Neuronal stem cell (in vitro differentiated cells): ENCODE measurements at regions not wholly inside any gene's neighbourhood (a gene's known extent, or its start where the extent isn't known, plus 50 kb on each side); places are given as distances from the start of the nearest gene placed in this dataset.

Source experiments
- DNase-seq: peaks from one replicate; pipeline ENCODE4 v3.0.0-alpha.2; 2013; ENCODE audit warnings: low spot score
- H2AFZ ChIP-seq: one replicate; pipeline ENCODE4 v1.6.1; 2013; ENCODE audit warnings: mild to moderate bottlenecking, low read length, inconsistent platforms
- H2AK5ac ChIP-seq: 2 replicates; pipeline ENCODE4 v1.6.1; 2013; ENCODE audit warnings: low read depth, mild to moderate bottlenecking, inconsistent platforms, low read length, moderate library complexity, mixed read lengths
- H2BK120ac ChIP-seq: 2 replicates; pipeline ENCODE4 v1.6.1; 2013; ENCODE audit warnings: low read depth, mild to moderate bottlenecking, inconsistent platforms, low read length, moderate library complexity, mixed read lengths
- H2BK12ac ChIP-seq: one replicate; pipeline ENCODE4 v1.6.1; 2013; ENCODE audit warnings: low read length, inconsistent platforms
- H2BK15ac ChIP-seq: 2 replicates; pipeline ENCODE4 v1.6.1; 2013; ENCODE audit warnings: mild to moderate bottlenecking, low read length, inconsistent platforms, mixed read lengths
- H2BK5ac ChIP-seq: one replicate; pipeline ENCODE4 v1.6.1; 2013; ENCODE audit warnings: inconsistent platforms, mild to moderate bottlenecking, low read length, moderate library complexity
- H3K14ac ChIP-seq: one replicate; pipeline ENCODE4 v1.6.1; 2013; ENCODE audit warnings: low read length, inconsistent platforms
- H3K18ac ChIP-seq: 2 replicates; pipeline ENCODE4 v1.6.1; 2013; ENCODE audit warnings: low read length, inconsistent platforms
- H3K23ac ChIP-seq: 2 replicates; pipeline ENCODE4 v1.6.1; 2013; ENCODE audit warnings: low read depth, mild to moderate bottlenecking, mixed read lengths, low read length, inconsistent platforms; ENCODE audit not compliant: poor library complexity
- H3K27ac ChIP-seq: replicated peaks from 3 replicates; pipeline ENCODE4 v1.5.1; 2013; ENCODE audit warnings: low read length, inconsistent platforms
- H3K27me3 ChIP-seq, 3 experiments: 2 replicates each; pipeline ENCODE4 v1.6.1; 2013; ENCODE audit warnings: low read length in 3 of 3, mild to moderate bottlenecking in 2 of 3, inconsistent platforms in 1 of 3, low read depth in 1 of 3, mixed read lengths in 1 of 3, moderate library complexity in 1 of 3; ENCODE audit not compliant: control insufficient read depth in 3 of 3, insufficient read depth in 3 of 3
- H3K36me3 ChIP-seq, 2 donors: replicated peaks in 1 of 2; 2 replicates each; pipeline ENCODE4 v1.6.1; 2013; ENCODE audit warnings: low read length in 2 of 2; ENCODE audit not compliant: control insufficient read depth in 2 of 2, insufficient read depth in 2 of 2
- H3K4ac ChIP-seq: 2 replicates; pipeline ENCODE4 v1.6.1; 2013; ENCODE audit warnings: inconsistent platforms, mild to moderate bottlenecking, low read length, moderate library complexity
- H3K4me1 ChIP-seq, 2 donors: 1 replicate in 1 of 2; 2 replicates in 1 of 2; pipeline ENCODE4 v1.6.1; 2013; ENCODE audit warnings: low read length in 2 of 2, low read depth in 1 of 2; ENCODE audit not compliant: control insufficient read depth in 2 of 2, insufficient read depth in 1 of 2
- H3K4me2 ChIP-seq: one replicate; pipeline ENCODE4 v1.6.1; 2013; ENCODE audit warnings: mild to moderate bottlenecking, low read length, inconsistent platforms; ENCODE audit not compliant: insufficient read depth, poor library complexity, severe bottlenecking
- H3K4me3 ChIP-seq, 2 donors: 2 replicates each; pipeline ENCODE4 v1.5.1; 2013; ENCODE audit warnings: low read length in 2 of 2, mild to moderate bottlenecking in 2 of 2, inconsistent platforms in 1 of 2, moderate library complexity in 1 of 2
- H3K79me1 ChIP-seq: one replicate; pipeline ENCODE4 v1.6.1; 2013; ENCODE audit warnings: low read depth, mild to moderate bottlenecking, inconsistent platforms, low read length, moderate library complexity
- H3K9ac ChIP-seq: one replicate; pipeline ENCODE4 v1.6.1; 2013; ENCODE audit warnings: mild to moderate bottlenecking, low read depth, low read length, inconsistent platforms; ENCODE audit not compliant: poor library complexity
- H3K9me3 ChIP-seq, 2 donors: replicated peaks in 1 of 2; 2 replicates each; pipeline versions ENCODE3 to v1.6.1; 2013; ENCODE audit warnings: low read length in 2 of 2, mild to moderate bottlenecking in 2 of 2, inconsistent platforms in 1 of 2, low read depth in 1 of 2, mixed read lengths in 1 of 2, moderate library complexity in 1 of 2; ENCODE audit not compliant: control insufficient read depth in 2 of 2, insufficient read depth in 1 of 2
- H4K8ac ChIP-seq: one replicate; pipeline ENCODE4 v1.6.1; 2013; ENCODE audit warnings: low read depth, mild to moderate bottlenecking, inconsistent platforms, low read length, moderate library complexity
- H4K91ac ChIP-seq: one replicate; pipeline ENCODE4 v1.6.1; 2013; ENCODE audit warnings: low read length, low read depth, mild to moderate bottlenecking, inconsistent platforms; ENCODE audit not compliant: poor library complexity
- WGBS, 2 donors: extraction: QIAGEN DNeasy Blood & Tissue Kit; methylation state at CpG; one replicate each; pipeline ENCODE4 v1.1.7; 2013; ENCODE audit warnings: missing lambda C conversion rate in 2 of 2, mixed read lengths in 1 of 2; ENCODE audit not compliant: insufficient read length in 2 of 2, insufficient replicate concordance in 1 of 2; ENCODE audit errors: extremely low coverage in 2 of 2; 5-methylcytosine and 5-hydroxymethylcytosine counted together

DNA sequence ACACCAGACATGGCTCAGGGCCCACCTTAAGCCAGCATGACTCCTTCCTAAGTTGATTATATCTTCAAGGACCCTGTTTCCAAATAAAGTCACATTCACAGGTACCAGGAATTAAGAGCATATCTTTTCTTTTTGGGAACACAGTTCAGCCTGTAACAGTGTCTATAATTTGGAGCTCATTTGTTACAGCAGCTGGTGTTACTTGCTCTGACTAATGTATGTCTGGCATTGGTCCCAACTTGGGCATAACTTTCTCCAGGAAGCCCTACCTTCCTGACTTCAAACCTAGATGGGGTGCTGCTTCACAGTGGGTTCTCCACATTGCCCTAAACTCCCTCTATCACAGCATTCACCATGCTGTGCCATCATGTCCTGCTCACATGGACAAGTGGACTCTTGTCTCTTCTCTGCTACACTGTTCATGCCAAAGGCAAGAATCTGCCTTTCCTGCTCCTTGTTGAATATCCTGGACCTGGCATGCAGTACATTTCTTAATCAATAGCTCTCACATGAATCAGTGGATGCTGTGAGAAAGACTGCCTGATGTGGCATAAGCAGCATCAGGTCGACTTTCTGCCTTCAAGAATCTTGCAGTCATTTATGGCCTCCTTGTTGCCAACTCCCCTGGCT, 117.4 kb upstream of the FOXA2 start:
- no CpG with 5 or more reads among the region's 1 CpG for WGBS, 2 donors

DNA sequence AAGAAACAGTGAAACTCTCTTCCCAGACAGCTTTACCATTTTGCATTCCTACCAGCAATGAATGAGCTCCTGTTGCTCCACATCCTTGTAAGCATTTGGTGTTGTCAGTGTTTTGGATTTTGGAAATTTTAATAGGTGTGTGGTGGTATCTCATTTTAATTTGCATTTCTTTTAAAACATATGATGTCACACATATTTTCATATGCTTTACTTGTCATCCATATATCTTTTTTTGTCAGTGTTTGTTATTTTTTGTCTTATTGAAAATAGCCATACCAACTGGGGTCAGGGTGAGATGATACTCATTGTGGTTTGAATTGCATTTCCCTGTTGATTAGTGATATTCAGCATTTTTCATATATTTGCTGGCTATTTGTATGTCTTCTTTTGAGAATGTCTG, 119.5 kb upstream of the FOXA2 start:
- no peak for DNase-seq
- H4K8ac ChIP-seq, result no peak overlapping the region
- H3K36me3 ChIP-seq, result no peaks in the 10 kb centered on the region
- no peaks in the 10 kb centered on the region for H3K27me3 ChIP-seq
- no peak overlapping the region for H2AK5ac ChIP-seq
- H2BK12ac ChIP-seq, result no peak overlapping the region
- H3K23ac ChIP-seq, result no peak overlapping the region
- H3K4ac ChIP-seq, result no peak overlapping the region
- H3K79me1 ChIP-seq, result no peaks in the 10 kb centered on the region
- H3K4me3 ChIP-seq, result no peak overlapping the region
- no peak overlapping the region for H3K18ac ChIP-seq
- no peak overlapping the region for H3K9ac ChIP-seq
- H3K4me1 ChIP-seq, result no peaks in the 10 kb centered on the region
- no peaks in the 10 kb centered on the region for H3K9me3 ChIP-seq
- H3K27ac ChIP-seq, result no peak overlapping the region
- no peak overlapping the region for H3K14ac ChIP-seq
- no peak overlapping the region for H3K4me2 ChIP-seq
- no peak overlapping the region for H2BK15ac ChIP-seq
- H2BK120ac ChIP-seq, result no peak overlapping the region
- no peak overlapping the region for H4K91ac ChIP-seq
- no peak overlapping the region for H2BK5ac ChIP-seq
- H2AFZ ChIP-seq, result no peak overlapping the region

More for the DNA sequence above, 117.4 kb upstream of the FOXA2 start:
- Histone ChIP-seq H2BK15ac (no peak overlapping the region), H3K79me1 (no peaks in the 10 kb centered on the region), H3K4ac (no peak overlapping the region), H3K27ac (no peak overlapping the region), H3K14ac (no peak overlapping the region), H3K4me1 (no peaks in the 10 kb centered on the region), H2AK5ac (no peak overlapping the region), H3K9me3 (no peaks in the 10 kb centered on the region), H3K23ac (no peak overlapping the region), H3K36me3 (no peaks in the 10 kb centered on the region), H3K18ac (no peak overlapping the region), H3K9ac (no peak overlapping the region), H2AFZ (no peak overlapping the region), H3K27me3 (no peaks in the 10 kb centered on the region), H2BK5ac (no peak overlapping the region), H3K4me3 (no peak overlapping the region), H2BK120ac (no peak overlapping the region), H4K91ac (no peak overlapping the region), H3K4me2 (no peak overlapping the region), H4K8ac (peak overlapping the region; percentile 3), H2BK12ac (no peak overlapping the region)
- DNase-seq, result no peak

DNA sequence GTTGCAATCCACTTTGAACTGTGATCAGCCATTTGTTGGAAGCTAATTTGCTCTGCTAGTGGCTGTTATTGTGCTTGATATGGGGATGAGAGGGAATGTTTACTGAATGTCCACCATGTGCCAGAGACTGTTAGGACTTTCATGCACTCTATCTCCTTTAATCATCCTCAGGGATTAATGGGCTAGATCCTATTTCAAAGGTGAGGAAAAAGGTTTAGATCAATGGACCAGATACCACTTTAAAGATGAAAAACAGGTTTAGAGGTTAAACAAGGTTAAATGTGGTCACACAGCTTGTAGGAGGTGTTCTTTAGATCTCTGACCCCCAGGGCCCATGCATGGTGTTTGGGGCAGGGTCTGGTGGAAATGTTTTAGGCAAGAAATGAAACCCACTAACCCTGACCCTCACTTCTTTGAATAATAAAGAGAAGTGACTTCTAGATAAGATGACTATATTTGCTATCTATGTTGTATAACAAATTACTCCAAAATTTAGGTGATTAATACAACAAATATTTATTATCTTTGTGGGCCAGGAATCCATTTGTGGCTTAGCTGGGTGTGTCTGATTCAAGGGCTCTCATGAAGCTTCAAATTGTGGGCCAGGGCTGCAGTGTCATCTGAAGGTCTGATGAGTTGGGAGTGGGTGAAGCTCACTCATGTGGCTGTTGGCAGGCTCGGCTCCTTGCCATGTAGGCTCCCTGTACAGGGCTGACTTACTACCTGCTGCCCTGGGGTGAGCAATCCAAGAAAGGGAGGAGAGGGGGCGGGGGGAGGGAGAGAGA, 127.8 kb upstream of the FOXA2 start:
- Histone ChIP-seq H3K27ac (no peak overlapping the region), H2BK5ac (no peak overlapping the region), H3K4me2 (no peak overlapping the region), H3K18ac (no peak overlapping the region), H3K23ac (no peak overlapping the region), H3K9ac (no peak overlapping the region), H3K79me1 (no peaks in the 10 kb centered on the region), H3K4me1 (no peaks in the 10 kb centered on the region), H3K27me3 (no peaks in the 10 kb centered on the region), H2BK12ac (no peak overlapping the region), H2BK120ac (no peak overlapping the region), H3K4ac (no peak overlapping the region), H4K8ac (no peak overlapping the region), H2BK15ac (no peak overlapping the region), H2AFZ (no peak overlapping the region), H3K14ac (no peak overlapping the region), H4K91ac (no peak overlapping the region), H3K36me3 (no peaks in the 10 kb centered on the region), H3K9me3 (no peaks in the 10 kb centered on the region), H2AK5ac (no peak overlapping the region), H3K4me3 (no peak overlapping the region)
- no peak for DNase-seq
- no CpG with 5 or more reads among the region's 2 CpGs for WGBS, 2 donors

DNA sequence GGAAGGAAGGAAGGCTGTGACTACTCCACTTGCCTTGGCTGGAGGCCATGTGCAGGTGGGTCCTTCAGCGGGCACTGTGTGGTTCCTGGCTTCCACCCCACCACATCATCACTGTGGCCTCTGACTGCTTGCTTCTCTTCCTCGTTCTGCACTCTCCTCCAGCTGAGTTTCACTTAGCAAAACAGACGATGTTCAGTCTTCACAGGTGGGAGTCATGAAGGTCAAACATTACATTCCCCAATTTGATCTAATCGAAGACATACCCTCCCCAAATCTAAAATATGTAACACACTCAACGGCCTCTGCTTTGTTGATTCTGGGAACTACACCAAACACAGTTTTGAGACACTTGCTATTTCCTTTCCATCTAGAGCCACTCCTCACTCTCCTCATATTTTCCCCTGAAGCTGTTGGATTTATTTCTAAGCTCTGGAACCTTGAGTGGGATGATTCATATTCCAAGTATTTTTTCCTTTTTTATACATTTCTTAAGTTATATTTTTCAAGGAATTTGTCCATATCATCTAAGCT, 132.5 kb upstream of the FOXA2 start:
- DNase-seq, result no peak

More for the DNA sequence above, 132.5 kb upstream of the FOXA2 start:
- no peak overlapping the region for H3K23ac ChIP-seq
- no peaks in the 10 kb centered on the region for H3K79me1 ChIP-seq
- no peak overlapping the region for H2AFZ ChIP-seq
- H3K4me2 ChIP-seq, result no peak overlapping the region
- WGBS, 2 donors, result no CpG with 5 or more reads among the region's 5 CpGs
- H2BK12ac ChIP-seq, result no peak overlapping the region
- H3K4me3 ChIP-seq, result no peak overlapping the region
- no peak overlapping the region for H3K27ac ChIP-seq
- H2BK15ac ChIP-seq, result no peak overlapping the region
- no peak overlapping the region for H2AK5ac ChIP-seq
- no peaks in the 10 kb centered on the region for H3K36me3 ChIP-seq
- no peak overlapping the region for H3K9ac ChIP-seq
- H3K4me1 ChIP-seq, result no peaks in the 10 kb centered on the region
- no peak overlapping the region for H3K4ac ChIP-seq
- H4K8ac ChIP-seq, result no peak overlapping the region
- H4K91ac ChIP-seq, result no peak overlapping the region
- no peaks in the 10 kb centered on the region for H3K27me3 ChIP-seq
- no peaks in the 10 kb centered on the region for H3K9me3 ChIP-seq
- no peak overlapping the region for H3K14ac ChIP-seq
- no peak overlapping the region for H2BK120ac ChIP-seq
- H2BK5ac ChIP-seq, result no peak overlapping the region
- H3K18ac ChIP-seq, result no peak overlapping the region
